ENCODE measurements at regions not wholly inside any gene's neighbourhood (a gene's known extent, or its start where the extent isn't known, plus 50 kb on each side); places are given as distances from the start of the nearest gene placed in this dataset.

DNA sequence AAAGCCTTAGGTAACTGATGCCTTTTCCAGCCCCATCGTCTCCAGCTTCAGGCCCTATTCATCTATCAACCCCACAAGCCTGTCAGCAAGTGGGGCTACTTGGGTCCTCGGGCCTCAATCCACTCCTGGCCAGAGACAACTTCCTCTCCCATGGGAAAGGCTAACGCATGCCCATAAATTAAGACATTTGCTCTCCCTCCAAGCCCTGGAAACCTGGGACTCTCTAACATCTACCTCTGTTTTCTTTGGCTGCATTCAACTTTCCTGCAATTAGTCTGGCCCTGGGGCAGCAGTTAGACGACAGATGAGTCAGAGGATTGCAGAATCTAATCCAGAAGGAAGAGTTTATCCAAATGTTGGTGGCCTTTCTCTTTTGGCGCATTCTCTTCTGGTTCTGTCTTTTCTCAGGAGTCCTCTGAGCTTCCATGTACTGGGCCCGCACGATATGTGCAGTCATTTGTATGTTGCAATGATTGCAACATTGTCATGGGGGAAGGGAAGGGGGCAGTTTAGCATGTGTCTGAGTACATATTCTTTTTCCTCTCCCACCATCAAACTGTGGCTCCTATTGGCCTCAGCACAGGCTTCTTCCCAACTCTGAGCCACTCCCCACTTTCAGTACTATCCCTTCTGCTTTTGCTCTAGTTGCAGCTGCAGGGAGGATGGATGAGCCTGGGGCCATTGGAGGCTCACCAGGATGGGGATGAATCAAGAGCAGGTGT lies 54.4 kb downstream of the NAV1 start:
- TF ChIP-seq, protein P1, sequence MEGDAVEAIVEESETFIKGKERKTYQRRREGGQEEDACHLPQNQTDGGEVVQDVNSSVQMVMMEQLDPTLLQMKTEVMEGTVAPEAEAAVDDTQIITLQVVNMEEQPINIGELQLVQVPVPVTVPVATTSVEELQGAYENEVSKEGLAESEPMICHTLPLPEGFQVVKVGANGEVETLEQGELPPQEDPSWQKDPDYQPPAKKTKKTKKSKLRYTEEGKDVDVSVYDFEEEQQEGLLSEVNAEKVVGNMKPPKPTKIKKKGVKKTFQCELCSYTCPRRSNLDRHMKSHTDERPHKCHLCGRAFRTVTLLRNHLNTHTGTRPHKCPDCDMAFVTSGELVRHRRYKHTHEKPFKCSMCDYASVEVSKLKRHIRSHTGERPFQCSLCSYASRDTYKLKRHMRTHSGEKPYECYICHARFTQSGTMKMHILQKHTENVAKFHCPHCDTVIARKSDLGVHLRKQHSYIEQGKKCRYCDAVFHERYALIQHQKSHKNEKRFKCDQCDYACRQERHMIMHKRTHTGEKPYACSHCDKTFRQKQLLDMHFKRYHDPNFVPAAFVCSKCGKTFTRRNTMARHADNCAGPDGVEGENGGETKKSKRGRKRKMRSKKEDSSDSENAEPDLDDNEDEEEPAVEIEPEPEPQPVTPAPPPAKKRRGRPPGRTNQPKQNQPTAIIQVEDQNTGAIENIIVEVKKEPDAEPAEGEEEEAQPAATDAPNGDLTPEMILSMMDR (conservative IDR thresholded peaks at IDR 0.05; ENCODE audit: low read depth, low read length), result no peak
- TF ChIP-seq EZH2 (IDR thresholded peaks at IDR 0.05; ENCODE audit: borderline replicate concordance, low read depth, low read length, poor library complexity, severe bottlenecking), result no peak
